ENCODE measurements at regions not wholly inside any gene's neighbourhood (a gene's known extent, or its start where the extent isn't known, plus 50 kb on each side); places are given as distances from the start of the nearest gene placed in this dataset.

DNA sequence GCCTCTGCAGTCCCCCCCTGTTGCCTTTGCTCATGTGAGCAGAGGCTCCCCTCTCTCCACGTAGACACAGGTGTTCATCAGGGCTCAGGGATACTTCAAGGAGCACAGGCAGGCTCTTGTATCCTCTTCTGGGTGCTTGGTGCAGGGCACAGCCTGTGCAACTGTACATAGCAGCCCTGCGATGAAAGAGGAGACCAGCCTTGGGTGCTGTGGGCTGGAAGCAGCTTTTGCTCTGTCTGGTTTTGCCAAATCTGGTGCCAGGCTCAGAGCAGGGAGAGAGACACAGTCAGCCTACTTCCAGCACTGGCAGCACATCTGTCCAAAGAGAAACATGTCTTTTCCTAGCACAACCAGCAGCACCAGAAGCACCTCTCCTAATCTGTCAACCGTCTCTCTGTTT, 132.1 kb downstream of the ETS2 start:
- ATAC-seq (no peak), DNase-seq (no peak)
- H3K27me3 ChIP-seq: no peaks in the 10 kb centered on the region
- TF ChIP-seq CTCF (IDR thresholded peaks at IDR 0.05) (no peak), POLR2A (IDR thresholded peaks at IDR 0.05) (no peak)
- WGBS, 2 donors: 53 to 58% methylated on average over 3 of the region's 3 CpGs
- no peaks in the 10 kb centered on the region for H3K9me3 ChIP-seq
- no peak overlapping the region for H3K4me3 ChIP-seq
- H3K36me3 ChIP-seq (replicated peaks in 1 of 2; ENCODE audit: insufficient read depth in 1 of 2, low read depth in 2 of 2): no peaks in the 10 kb centered on the region
- intact Hi-C loops (cut with DNase I): no loop called here
- no peaks in the 10 kb centered on the region for H3K4me1 ChIP-seq
- no peak overlapping the region for H3K27ac ChIP-seq

DNA sequence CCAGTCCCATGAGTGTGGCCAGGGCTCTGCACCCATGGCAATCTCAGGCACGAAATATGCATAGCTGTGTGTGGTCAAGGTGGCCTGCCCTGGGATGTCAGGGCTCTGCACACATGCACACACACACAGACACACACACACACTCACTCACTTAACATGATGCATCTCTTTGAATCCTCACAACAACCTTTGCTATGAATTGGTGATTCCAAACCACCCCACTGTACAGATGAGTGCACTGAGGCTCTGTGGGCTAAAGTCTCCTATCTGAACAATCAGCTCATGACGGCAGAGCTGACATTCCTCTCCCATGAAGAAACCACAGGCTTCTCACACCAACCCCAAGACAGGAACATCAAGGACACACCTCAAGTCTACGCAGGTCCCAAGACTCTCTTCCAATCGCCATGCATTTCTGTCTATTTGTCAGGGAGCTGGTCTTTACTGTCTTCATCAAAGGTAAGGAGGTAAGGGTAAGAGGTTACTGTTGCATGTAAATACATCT, 131.6 kb downstream of the ETS2 start:
- Histone ChIP-seq H3K36me3 (replicated peaks in 1 of 2; ENCODE audit: insufficient read depth in 1 of 2, low read depth in 2 of 2) (no peaks in the 10 kb centered on the region), H3K9me3 (no peaks in the 10 kb centered on the region), H3K27ac (no peak overlapping the region), H3K27me3 (no peaks in the 10 kb centered on the region), H3K4me1 (no peaks in the 10 kb centered on the region), H3K4me3 (no peak overlapping the region)
- intact Hi-C loops (cut with DNase I): no loop called here
- ATAC-seq: no peak
- 57 to 71% methylated on average over 3 to 4 of the region's 4 CpGs for WGBS, 2 donors
- DNase-seq: no peak
- TF ChIP-seq POLR2A (IDR thresholded peaks at IDR 0.05) (no peak), CTCF (IDR thresholded peaks at IDR 0.05) (no peak)

GRCh38 chr21:38936240-38936639, 130.5 kb downstream of the ETS2 start:
- 59 to 67% methylated on average over 4 of the region's 4 CpGs for WGBS, 2 donors
- DNase-seq: no peak
- H3K27ac ChIP-seq: no peak overlapping the region
- H3K27me3 ChIP-seq: no peaks in the 10 kb centered on the region
- no peaks in the 10 kb centered on the region for H3K9me3 ChIP-seq
- H3K36me3 ChIP-seq (replicated peaks in 1 of 2; ENCODE audit: insufficient read depth in 1 of 2, low read depth in 2 of 2): no peaks in the 10 kb centered on the region
- H3K4me1 ChIP-seq: no peaks in the 10 kb centered on the region
- intact Hi-C loops (cut with DNase I): no loop called here
- no peak for ATAC-seq
- TF ChIP-seq CTCF (IDR thresholded peaks at IDR 0.05) (no peak), POLR2A (IDR thresholded peaks at IDR 0.05) (no peak)
- H3K4me3 ChIP-seq: no peak overlapping the region

DNA sequence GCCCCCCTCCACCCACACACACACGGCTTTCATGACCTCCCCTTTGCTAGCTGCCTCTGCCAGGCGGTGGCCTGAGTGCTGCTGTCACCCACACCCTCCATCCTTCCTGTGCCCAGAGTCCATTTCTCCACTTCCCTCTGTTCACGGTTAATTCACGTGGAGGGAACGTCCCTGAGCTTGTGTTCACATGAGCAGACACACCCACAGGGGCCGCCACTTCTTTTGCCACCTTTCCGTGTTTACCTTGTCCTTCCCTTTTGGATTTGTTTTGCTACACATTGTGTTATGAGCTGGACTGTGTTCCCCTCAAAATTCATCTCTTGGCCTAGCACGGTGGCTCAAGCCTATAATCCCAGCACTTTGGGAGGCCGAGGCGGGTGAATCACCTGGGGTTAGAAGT, 128.0 kb downstream of the ETS2 start:
- intact Hi-C loops (cut with DNase I): no loop called here
- ATAC-seq: no peak

More for the DNA sequence above, 128.0 kb downstream of the ETS2 start:
- H3K27ac ChIP-seq: no peak overlapping the region
- no peaks in the 10 kb centered on the region for H3K4me1 ChIP-seq
- DNase-seq: no peak
- H3K36me3 ChIP-seq (replicated peaks in 1 of 2; ENCODE audit: insufficient read depth in 1 of 2, low read depth in 2 of 2): no peaks in the 10 kb centered on the region
- H3K4me3 ChIP-seq: no peak overlapping the region
- 65 to 82% methylated on average over 10 of the region's 10 CpGs for WGBS, 2 donors
- TF ChIP-seq CTCF (IDR thresholded peaks at IDR 0.05) (no peak), POLR2A (IDR thresholded peaks at IDR 0.05) (no peak)
- no peaks in the 10 kb centered on the region for H3K9me3 ChIP-seq
- no peaks in the 10 kb centered on the region for H3K27me3 ChIP-seq

All from body of pancreas (tissue), 4 donors.